LNCAP (cell line): ENCODE measurements at regions not wholly inside any gene's neighbourhood (a gene's known extent, or its start where the extent isn't known, plus 50 kb on each side); places are given as distances from the start of the nearest gene placed in this dataset.

Experiments
- TF ChIP-seq, protein P1 (sequence below): fragments of 450-650 bp; IDR thresholded peaks from 2 replicates; pipeline ENCODE4 v1.5.1; 2017; ENCODE audit warnings: mild to moderate bottlenecking

DNA sequence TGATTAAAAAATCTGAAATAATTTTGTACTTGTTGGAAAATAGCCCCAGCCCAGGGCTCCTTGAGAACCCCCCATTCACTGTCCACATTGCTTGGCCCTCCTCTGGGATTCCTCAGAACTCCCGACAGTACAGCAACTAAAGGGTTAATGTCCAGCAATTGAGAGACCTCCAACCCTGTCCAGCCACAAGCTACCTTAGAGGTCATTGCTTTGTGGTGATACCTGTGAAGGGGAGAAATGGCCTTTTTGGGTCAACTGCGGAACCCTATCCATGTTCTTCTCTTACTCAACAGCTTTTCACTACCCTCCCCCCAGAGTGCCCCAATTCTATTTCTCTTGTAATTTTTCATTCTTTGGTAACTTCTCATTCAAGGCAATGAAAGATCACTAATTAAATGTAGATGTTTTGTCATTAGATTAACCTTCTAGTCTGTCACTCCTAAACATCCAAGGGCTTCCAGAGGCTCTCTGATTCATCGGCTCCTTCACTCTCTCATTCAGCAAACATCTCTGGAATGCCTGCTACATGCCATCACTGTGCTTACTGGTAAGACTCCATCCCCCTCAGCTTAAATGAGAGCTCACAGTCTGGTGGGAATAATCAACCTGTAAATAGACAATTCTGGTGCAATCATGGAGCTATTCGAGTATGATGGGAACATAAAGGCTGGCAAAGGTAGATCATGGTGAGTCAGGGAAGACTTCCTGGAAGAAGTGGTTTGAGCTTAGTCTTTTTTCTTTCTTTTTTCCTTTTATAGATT lies 241.4 kb upstream of the PGRMC2 start:
- TF ChIP-seq, protein P1, sequence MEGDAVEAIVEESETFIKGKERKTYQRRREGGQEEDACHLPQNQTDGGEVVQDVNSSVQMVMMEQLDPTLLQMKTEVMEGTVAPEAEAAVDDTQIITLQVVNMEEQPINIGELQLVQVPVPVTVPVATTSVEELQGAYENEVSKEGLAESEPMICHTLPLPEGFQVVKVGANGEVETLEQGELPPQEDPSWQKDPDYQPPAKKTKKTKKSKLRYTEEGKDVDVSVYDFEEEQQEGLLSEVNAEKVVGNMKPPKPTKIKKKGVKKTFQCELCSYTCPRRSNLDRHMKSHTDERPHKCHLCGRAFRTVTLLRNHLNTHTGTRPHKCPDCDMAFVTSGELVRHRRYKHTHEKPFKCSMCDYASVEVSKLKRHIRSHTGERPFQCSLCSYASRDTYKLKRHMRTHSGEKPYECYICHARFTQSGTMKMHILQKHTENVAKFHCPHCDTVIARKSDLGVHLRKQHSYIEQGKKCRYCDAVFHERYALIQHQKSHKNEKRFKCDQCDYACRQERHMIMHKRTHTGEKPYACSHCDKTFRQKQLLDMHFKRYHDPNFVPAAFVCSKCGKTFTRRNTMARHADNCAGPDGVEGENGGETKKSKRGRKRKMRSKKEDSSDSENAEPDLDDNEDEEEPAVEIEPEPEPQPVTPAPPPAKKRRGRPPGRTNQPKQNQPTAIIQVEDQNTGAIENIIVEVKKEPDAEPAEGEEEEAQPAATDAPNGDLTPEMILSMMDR: no peak

DNA sequence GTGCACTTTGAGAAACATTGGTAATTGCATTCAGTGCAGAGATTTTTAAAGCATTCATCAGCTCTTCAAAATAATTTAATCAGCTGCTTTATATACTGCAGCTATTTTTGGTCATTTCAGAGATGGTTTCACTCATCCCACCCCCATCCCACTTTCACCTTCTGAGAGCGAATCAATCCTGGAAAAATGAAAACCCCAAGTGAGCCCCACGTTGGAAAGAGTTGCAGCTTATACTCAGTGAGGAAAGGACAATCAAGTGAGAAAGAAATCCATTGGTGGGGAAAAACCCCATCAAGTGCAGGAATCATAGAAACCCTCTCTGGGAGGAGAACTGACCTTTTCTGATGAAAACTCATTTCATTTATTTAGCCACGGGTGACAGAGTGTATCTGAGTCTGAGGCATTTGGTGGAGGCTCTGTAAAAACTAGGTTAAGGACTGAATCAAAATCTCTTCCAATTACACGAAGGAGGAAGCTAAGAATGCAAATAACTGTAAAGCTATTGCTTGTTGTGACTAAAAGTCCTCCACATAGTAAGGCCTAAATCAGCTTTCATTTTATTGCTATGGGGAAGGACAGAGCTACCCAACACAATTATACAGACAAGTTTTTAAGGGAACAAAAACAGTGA lies 240.4 kb upstream of the PGRMC2 start:
- TF ChIP-seq, protein P1: no peak

DNA sequence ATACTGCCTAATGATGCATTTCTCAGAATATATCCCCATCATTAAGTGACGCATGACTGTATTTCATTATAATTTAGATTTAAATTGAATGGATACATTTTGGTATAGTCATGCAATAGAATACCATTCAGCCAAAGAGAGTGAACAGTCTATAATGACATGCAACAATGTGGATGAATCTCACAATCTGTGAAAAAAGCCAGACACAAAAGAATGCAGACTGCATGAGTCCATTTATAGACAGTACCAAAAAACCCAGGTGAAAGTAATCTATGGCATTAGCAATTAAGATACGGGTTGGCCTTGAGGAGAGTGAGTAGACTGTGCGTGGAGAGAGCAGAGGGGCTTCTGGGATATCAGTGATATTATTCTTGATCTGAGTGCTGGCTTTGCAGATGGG lies 239.7 kb upstream of the PGRMC2 start:
- TF ChIP-seq, protein P1: no peak

DNA sequence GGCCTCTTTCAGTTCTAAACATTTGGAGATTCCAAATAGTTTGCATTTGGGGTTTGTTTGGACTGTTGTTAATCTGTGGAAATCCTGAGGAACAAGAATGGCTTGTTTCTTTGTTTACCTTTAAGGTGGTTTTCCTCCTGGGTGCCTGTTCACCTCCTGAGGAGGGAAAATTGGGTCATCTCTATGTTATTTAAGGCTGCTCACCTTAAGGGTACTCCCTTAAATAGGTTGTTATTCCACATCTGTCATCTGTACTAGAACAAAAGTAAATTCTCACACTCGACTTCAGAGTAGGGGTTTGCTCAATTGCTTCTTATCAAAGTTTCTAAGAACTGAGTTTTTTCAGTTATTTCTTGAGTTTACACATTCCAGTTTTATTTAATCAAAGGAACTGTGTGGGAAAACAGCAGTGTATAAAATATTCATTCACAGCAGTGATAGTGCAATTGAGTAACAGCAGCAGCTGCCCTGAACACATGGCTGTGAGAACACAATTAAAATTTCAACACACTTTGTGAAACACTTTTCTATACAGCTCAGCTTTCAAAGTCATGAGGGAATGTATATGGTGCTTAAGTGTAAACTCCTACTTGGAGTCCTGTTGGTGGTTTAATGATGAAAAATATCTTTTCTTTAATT lies 238.5 kb upstream of the PGRMC2 start:
- TF ChIP-seq, protein P1: no peak

DNA sequence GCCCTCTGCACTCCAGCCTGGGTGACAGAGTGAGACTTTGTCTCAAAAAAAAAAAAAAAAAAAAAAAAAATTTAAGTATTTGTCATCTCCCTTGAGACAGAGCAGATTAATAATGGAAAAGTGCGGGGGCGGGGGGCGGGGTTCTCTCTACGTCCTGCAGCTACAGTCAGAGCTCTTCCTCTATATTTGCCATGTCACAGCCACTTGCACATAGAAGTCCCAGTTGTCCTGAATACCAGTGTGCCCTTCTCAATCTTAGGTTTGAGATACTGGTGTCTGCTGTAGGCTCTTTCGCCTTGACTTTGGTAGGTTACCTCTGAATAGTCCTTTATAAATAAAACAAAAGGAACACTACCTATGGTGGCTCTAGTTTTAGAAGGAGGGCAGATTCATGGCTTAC lies 237.8 kb upstream of the PGRMC2 start:
- TF ChIP-seq, protein P1: no peak

DNA sequence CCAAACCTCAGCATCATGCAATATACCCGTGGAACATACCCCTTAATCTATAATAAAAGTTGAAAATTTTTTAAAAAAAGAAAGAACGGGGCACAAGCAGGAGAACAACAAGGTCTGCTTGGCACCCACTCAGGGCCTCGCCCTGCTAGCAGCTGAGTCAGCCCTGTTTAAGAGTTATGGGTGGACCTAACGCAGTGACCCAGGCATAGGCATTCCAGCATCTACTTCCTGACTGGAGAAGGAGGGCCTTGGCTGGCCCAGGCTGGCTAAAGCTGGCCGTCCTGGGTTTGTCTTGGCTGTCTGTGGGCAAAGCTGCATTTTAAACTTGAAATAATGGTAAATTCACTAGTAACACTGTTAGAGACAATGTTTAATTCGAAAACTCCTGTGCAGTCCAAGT lies 236.7 kb upstream of the PGRMC2 start:
- TF ChIP-seq, protein P1: no peak

DNA sequence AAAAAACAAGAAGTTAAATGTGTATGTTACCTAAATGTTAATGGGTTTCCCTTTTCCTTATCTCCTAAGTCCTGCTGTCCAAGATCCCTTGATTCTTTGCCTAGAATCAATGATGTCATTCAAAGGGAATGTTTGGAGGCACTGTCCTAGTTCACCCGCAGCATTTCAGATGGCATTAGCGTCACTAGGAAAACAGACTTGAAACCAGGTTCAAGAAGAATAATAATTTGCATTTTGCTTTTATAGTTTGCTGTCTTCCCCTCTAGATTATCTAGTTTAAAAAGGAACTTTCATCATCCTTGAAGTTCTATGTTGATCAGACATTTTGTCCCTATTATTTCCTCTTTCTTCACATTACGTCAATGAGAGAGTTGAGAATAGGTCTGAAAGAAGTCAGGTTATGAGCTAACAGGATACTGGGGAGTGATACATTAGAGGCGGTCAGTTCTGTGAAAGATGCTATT lies 234.1 kb upstream of the PGRMC2 start:
- TF ChIP-seq, protein P1: no peak
